GM10266 (cell line): ENCODE measurements at regions not wholly inside any gene's neighbourhood (a gene's known extent, or its start where the extent isn't known, plus 50 kb on each side); places are given as distances from the start of the nearest gene placed in this dataset.

Experiments
- DNase-seq: peaks from one replicate; pipeline ENCODE4 v3.0.0; 2012; ENCODE audit errors: extremely low spot score
- TF ChIP-seq, protein P1 (sequence below): IDR thresholded peaks from 2 replicates; pipeline ENCODE4 v1.5.1; 2012; ENCODE audit warnings: mild to moderate bottlenecking, low read depth; ENCODE audit not compliant: control insufficient read depth, insufficient read depth; ENCODE audit errors: missing control alignments

DNA sequence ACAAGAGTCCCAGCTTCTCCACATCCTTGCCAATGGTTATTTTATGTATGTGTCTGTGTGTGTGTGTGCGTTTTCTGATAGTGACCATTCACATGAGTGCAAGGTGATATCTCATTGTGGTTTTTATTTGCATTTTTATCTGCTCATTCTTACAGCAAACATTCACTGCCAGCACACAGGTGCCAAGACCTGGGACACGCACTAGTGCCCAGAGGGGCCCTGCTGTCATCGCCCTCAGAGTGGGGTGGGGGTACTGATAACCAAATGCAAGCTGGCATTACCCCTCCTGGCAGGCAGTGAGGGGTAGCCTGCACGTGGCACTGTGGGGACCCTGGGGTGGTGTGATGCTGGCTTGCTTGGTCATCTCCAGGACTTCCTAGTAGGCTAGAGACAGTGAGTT lies 285.4 kb downstream of the LPIN1 start:
- TF ChIP-seq, protein P1, sequence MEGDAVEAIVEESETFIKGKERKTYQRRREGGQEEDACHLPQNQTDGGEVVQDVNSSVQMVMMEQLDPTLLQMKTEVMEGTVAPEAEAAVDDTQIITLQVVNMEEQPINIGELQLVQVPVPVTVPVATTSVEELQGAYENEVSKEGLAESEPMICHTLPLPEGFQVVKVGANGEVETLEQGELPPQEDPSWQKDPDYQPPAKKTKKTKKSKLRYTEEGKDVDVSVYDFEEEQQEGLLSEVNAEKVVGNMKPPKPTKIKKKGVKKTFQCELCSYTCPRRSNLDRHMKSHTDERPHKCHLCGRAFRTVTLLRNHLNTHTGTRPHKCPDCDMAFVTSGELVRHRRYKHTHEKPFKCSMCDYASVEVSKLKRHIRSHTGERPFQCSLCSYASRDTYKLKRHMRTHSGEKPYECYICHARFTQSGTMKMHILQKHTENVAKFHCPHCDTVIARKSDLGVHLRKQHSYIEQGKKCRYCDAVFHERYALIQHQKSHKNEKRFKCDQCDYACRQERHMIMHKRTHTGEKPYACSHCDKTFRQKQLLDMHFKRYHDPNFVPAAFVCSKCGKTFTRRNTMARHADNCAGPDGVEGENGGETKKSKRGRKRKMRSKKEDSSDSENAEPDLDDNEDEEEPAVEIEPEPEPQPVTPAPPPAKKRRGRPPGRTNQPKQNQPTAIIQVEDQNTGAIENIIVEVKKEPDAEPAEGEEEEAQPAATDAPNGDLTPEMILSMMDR, result no peak
- DNase-seq, result no peak

- DNase-seq, result no peak
- TF ChIP-seq, protein P1, result no peak
Observed at GRCh38 chr2:12032398-12032797, 286.0 kb downstream of the LPIN1 start.

GRCh38 chr2:12032975-12033374 lies 286.5 kb downstream of the LPIN1 start:
- no peak for DNase-seq
- TF ChIP-seq, protein P1, result no peak

DNA sequence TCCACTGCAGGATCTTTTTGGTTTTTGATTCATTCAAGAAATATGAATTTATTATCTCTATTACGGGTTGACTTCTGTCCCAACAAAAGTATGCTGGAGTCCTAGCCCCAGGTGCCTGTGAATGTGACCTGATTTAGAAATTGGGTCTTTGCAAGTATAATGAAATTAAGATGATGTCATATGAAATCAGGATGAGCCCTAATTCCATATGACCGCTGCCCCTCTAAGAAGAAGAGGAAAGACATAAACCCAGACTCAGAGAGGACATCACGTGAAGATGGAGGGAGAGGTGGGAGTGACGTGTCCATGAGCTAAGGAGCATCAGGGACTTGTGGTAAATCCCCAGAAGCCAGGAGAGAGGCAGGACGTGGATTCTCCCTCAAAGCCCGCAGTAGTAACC lies 287.1 kb downstream of the LPIN1 start:
- DNase-seq, result no peak

GRCh38 chr2:12034382-12034781 lies 287.9 kb downstream of the LPIN1 start:
- TF ChIP-seq, protein P1, result no peak
- DNase-seq, result no peak

More for the DNA sequence above, 287.1 kb downstream of the LPIN1 start:
- TF ChIP-seq, protein P1, result no peak

- TF ChIP-seq, protein P1, result no peak
Observed at GRCh38 chr2:12035029-12035720, 288.7 kb downstream of the LPIN1 start.

DNA sequence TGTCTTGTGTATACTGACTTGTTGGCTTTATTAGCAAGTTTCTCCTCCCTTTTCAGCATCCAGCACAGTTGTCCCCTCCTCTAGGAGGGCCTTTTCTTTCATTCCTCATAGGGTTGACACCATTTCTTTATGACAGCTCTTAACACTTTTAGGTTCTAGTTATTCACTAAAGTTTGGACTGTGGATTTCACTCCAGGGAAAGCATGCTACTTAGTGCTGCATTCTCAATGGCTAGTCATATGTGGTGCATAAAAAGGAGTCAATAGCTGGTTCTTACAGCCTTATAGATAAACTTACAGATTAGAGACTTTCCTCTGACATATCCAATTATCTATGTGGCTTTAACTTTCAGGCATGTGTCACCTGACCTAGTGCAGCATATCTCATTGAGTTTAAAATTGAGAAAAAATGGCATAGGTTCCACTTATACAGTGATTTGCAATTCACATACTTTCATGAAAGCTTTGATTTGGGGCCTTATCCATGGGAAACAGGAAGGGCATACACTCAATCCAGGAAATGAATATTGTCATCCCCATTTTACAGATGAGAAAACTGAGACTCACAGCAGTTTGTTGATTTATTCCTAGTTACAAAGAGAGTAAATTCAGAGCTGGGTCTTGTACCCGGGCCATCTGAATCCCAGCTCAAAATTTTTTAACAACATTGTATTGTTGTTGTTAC lies 289.7 kb downstream of the LPIN1 start:
- DNase-seq, result no peak
- TF ChIP-seq, protein P1, result no peak

More at GRCh38 chr2:12035029-12035720, 288.7 kb downstream of the LPIN1 start:
- DNase-seq, result no peak
